SH-SY5Y (cell line): ENCODE measurements at regions not wholly inside any gene's neighbourhood (a gene's known extent, or its start where the extent isn't known, plus 50 kb on each side); places are given as distances from the start of the nearest gene placed in this dataset.
A peak's percentile ranks its signal among the peaks of the same experiment; 100 is the strongest.

Experiments
- GATA2 ChIP-seq: IDR thresholded peaks from 2 replicates; pipeline ENCODE4 v1.6.1; 2011; ENCODE audit warnings: mild to moderate bottlenecking, low read depth, low read length
- GATA3 ChIP-seq: IDR thresholded peaks from 2 replicates; pipeline ENCODE4 v1.6.1; 2011; ENCODE audit warnings: low read depth, mild to moderate bottlenecking, low read length, moderate library complexity

DNA sequence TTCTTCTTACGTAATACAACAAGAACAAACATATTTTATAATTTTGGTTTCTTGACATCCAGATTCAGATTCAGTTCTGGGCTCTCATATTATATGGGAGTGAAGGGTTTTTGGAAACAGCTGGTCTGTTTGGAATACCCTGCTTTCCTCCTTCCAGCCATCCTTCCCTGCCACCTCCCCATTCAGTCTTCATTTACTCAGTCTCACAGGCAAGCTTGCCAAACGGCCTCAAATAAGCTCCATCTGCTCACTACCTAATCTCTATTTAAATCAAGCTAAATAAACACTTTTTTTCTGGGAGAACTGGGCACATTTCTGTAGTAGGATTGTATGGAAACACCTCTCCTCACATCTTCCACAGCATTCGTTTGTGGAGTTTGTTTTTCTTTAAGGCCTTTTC, 147.5 kb downstream of the RND3 start:
- peak; percentile 39; the same call in 1 of the 2 replicates for TF ChIP-seq GATA2
- no peak for TF ChIP-seq GATA3
